H9 (cell line): ENCODE measurements at regions not wholly inside any gene's neighbourhood (a gene's known extent, or its start where the extent isn't known, plus 50 kb on each side); places are given as distances from the start of the nearest gene placed in this dataset.

ENCODE experiments used
- DNase-seq: peaks from one replicate; pipeline ENCODE4 v3.0.0-alpha.2; 2017
- H2AFZ ChIP-seq: one replicate; pipeline ENCODE4 v1.6.1; 2013; ENCODE audit warnings: mild to moderate bottlenecking, low read length, control low read depth, moderate library complexity
- H2AK5ac ChIP-seq: 2 replicates; pipeline ENCODE4 v1.6.1; 2013; ENCODE audit warnings: low read length, control low read depth, mixed read lengths; ENCODE audit not compliant: insufficient read length
- H2BK120ac ChIP-seq: one replicate; pipeline ENCODE4 v1.6.1; 2013; ENCODE audit warnings: low read depth, mild to moderate bottlenecking, low read length, control low read depth, inconsistent platforms; ENCODE audit not compliant: poor library complexity, severe bottlenecking
- H2BK12ac ChIP-seq: 2 replicates; pipeline ENCODE4 v1.6.1; 2013; ENCODE audit warnings: low read length, control low read depth, mixed read lengths, low read depth; ENCODE audit not compliant: insufficient read length
- H2BK15ac ChIP-seq: 2 replicates; pipeline ENCODE4 v1.6.1; 2013; ENCODE audit warnings: low read depth, low read length, control low read depth
- H2BK20ac ChIP-seq: one replicate; pipeline ENCODE4 v1.6.1; 2013; ENCODE audit warnings: low read depth, mild to moderate bottlenecking, low read length, control low read depth, inconsistent platforms; ENCODE audit not compliant: poor library complexity, severe bottlenecking
- H2BK5ac ChIP-seq: 2 replicates; pipeline ENCODE4 v1.6.1; 2013; ENCODE audit warnings: low read length, control low read depth, mixed read lengths; ENCODE audit not compliant: insufficient read length
- H3K14ac ChIP-seq: 2 replicates; pipeline ENCODE4 v1.6.1; 2013; ENCODE audit warnings: low read length, control low read depth; ENCODE audit not compliant: insufficient read depth
- H3K18ac ChIP-seq: 2 replicates; pipeline ENCODE4 v1.6.1; 2013; ENCODE audit warnings: low read depth, mild to moderate bottlenecking, mixed read lengths, low read length, control low read depth; ENCODE audit not compliant: insufficient read length
- H3K23ac ChIP-seq: 2 replicates; pipeline ENCODE4 v1.6.1; 2013; ENCODE audit warnings: low read length, control low read depth, mixed read lengths, low read depth; ENCODE audit not compliant: insufficient read length
- H3K23me2 ChIP-seq: 2 replicates; pipeline ENCODE4 v1.6.1; 2013; ENCODE audit warnings: low read depth, mild to moderate bottlenecking, mixed read lengths, low read length, control low read depth; ENCODE audit not compliant: insufficient read length, poor library complexity, severe bottlenecking
- H3K27ac ChIP-seq: 2 replicates; pipeline ENCODE4 v1.5.1; 2013; ENCODE audit warnings: low read length, control low read depth, mixed read lengths, low read depth; ENCODE audit not compliant: insufficient read length
- H3K27me3 ChIP-seq: 2 replicates; pipeline ENCODE4 v1.6.1; 2013; ENCODE audit warnings: low read length, control low read depth, inconsistent platforms; ENCODE audit not compliant: insufficient read depth
- H3K4ac ChIP-seq: 2 replicates; pipeline ENCODE4 v1.6.1; 2013; ENCODE audit warnings: low read depth, mild to moderate bottlenecking, control low read depth, inconsistent platforms, low read length, moderate library complexity
- H3K4me1 ChIP-seq: 2 replicates; pipeline ENCODE4 v1.6.1; 2013; ENCODE audit warnings: low read length, control low read depth, inconsistent platforms; ENCODE audit not compliant: insufficient read depth
- H3K4me2 ChIP-seq: 2 replicates; pipeline ENCODE4 v1.6.1; 2013; ENCODE audit warnings: low read length, control low read depth, mixed read lengths; ENCODE audit not compliant: insufficient read length, insufficient read depth
- H3K56ac ChIP-seq: 2 replicates; pipeline ENCODE4 v1.6.1; 2013; ENCODE audit warnings: low read depth, mild to moderate bottlenecking, mixed read lengths, low read length, control low read depth; ENCODE audit not compliant: insufficient read length
- H3K79me1 ChIP-seq: 2 replicates; pipeline ENCODE4 v1.6.1; 2013; ENCODE audit warnings: low read depth, mild to moderate bottlenecking, moderate library complexity, low read length, control low read depth, inconsistent platforms; ENCODE audit not compliant: insufficient read depth, poor library complexity, severe bottlenecking
- H3K79me2 ChIP-seq: 2 replicates; pipeline ENCODE4 v1.6.1; 2013; ENCODE audit warnings: low read length, control low read depth, inconsistent platforms; ENCODE audit not compliant: insufficient read depth
- H3K9ac ChIP-seq: 2 replicates; pipeline ENCODE4 v1.6.1; 2013; ENCODE audit warnings: low read length, control low read depth, mixed read lengths; ENCODE audit not compliant: insufficient read length; ENCODE audit errors: extremely low read depth
- H3K9me3 ChIP-seq: one replicate; pipeline ENCODE4 v1.6.1; 2013; ENCODE audit warnings: low read depth, low read length, inconsistent platforms; ENCODE audit not compliant: control insufficient read depth
- H3T11ph ChIP-seq: one replicate; pipeline ENCODE4 v1.6.1; 2013; ENCODE audit warnings: mild to moderate bottlenecking, low read length, control low read depth, inconsistent platforms
- H4K20me1 ChIP-seq: one replicate; pipeline ENCODE4 v1.6.1; 2013; ENCODE audit not compliant: control insufficient read depth, insufficient read length, insufficient read depth
- H4K5ac ChIP-seq: 2 replicates; pipeline ENCODE4 v1.6.1; 2013; ENCODE audit warnings: low read depth, mild to moderate bottlenecking, mixed read lengths, low read length, control low read depth; ENCODE audit not compliant: insufficient read length
- H4K8ac ChIP-seq: replicated peaks from 2 replicates; pipeline ENCODE4 v1.6.1; 2013; ENCODE audit warnings: low read length, control low read depth, mixed read lengths, low read depth; ENCODE audit not compliant: insufficient read length
- H4K91ac ChIP-seq: 2 replicates; pipeline ENCODE4 v1.6.1; 2013; ENCODE audit warnings: low read depth, mild to moderate bottlenecking, moderate library complexity, mixed read lengths, low read length, control low read depth; ENCODE audit not compliant: insufficient read length
- H3K27ac Mint-ChIP-seq, 3 experiments: 2 replicates in 2 of 3; 3 replicates in 1 of 3; pipeline ENCODE4 v1.8.0; 2020 to 2021; ENCODE audit warnings: mixed read lengths in 3 of 3, mild to moderate bottlenecking in 1 of 3, moderate library complexity in 1 of 3
- H3K27me3 Mint-ChIP-seq: 2 replicates; pipeline ENCODE4 v1.8.0; 2021; ENCODE audit warnings: low read depth, mild to moderate bottlenecking, moderate library complexity, mixed read lengths
- H3K36me3 Mint-ChIP-seq, 3 experiments: 2 replicates in 2 of 3; 3 replicates in 1 of 3; pipeline ENCODE4 v1.8.0; 2020 to 2021; ENCODE audit warnings: low read depth in 3 of 3, mixed read lengths in 3 of 3; ENCODE audit not compliant: insufficient read depth in 1 of 3
- H3K4me1 Mint-ChIP-seq, 2 experiments: 2 replicates each; pipeline ENCODE4 v1.8.0; 2020; ENCODE audit warnings: mixed read lengths in 2 of 2
- H3K4me3 Mint-ChIP-seq, 2 experiments: 2 replicates in 1 of 2; 3 replicates in 1 of 2; pipeline ENCODE4 v1.8.0; 2020 to 2021; ENCODE audit warnings: mild to moderate bottlenecking in 2 of 2, mixed read lengths in 2 of 2, moderate library complexity in 1 of 2
- H3K9me3 Mint-ChIP-seq, 2 experiments: 2 replicates in 1 of 2; 3 replicates in 1 of 2; pipeline ENCODE4 v1.8.0; 2020; ENCODE audit warnings: mild to moderate bottlenecking in 2 of 2, mixed read lengths in 2 of 2, moderate library complexity in 1 of 2
- CTCF ChIP-seq: fragments of 200-600 bp; sonication (generic); conservative IDR thresholded peaks from 3 replicates; pipeline ENCODE4 v1.8.0; 2021; ENCODE audit warnings: antibody characterized with exemption, mild to moderate bottlenecking
- WGBS: extraction: QIAGEN DNeasy Blood & Tissue Kit; methylation state at CpG from one replicate; pipeline ENCODE4 v1.1.7; 2013; ENCODE audit warnings: missing lambda C conversion rate, low lambda C conversion rate, mixed read lengths; ENCODE audit not compliant: insufficient read length; ENCODE audit errors: extremely low coverage; 5-methylcytosine and 5-hydroxymethylcytosine counted together

DNA sequence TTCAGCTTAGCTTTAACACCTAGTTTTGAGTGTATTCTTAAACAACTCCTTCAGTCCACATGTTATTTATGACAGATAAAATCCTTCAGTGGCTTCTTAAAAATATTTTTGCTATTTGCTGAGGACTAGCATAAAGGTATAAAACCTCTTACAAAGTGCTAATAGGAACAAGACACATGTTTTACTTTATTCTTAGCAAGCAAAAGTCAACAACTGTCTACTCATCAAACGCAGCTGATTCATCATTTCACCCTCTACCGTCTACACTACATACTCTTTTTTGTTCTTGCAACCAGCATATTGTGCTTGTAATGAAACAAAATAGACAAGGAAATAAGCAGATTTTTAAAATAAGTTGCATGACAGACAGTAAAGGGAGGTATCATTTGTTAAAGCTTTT, 319.7 kb downstream of the SNX13 start:
- Histone ChIP-seq H3K14ac (no peak overlapping the region), H3K4me2 (no peak overlapping the region), H2BK12ac (no peak overlapping the region), H3K79me1 (no peaks in the 10 kb centered on the region), H3K9me3 (no peaks in the 10 kb centered on the region), H4K5ac (no peak overlapping the region), H3K23ac (no peak overlapping the region), H3K9ac (no peak overlapping the region), H3K27ac (no peak overlapping the region), H4K91ac (no peak overlapping the region), H2BK120ac (no peak overlapping the region), H3K18ac (no peak overlapping the region), H3K79me2 (no peaks in the 10 kb centered on the region), H2AFZ (no peak overlapping the region), H3K56ac (no peak overlapping the region), H2BK15ac (no peak overlapping the region), H2AK5ac (no peak overlapping the region), H3K27me3 (no peaks in the 10 kb centered on the region), H3K4ac (no peak overlapping the region), H3K4me1 (no peaks in the 10 kb centered on the region), H3T11ph (no peak overlapping the region), H2BK5ac (no peak overlapping the region), H4K8ac (no peak overlapping the region), H2BK20ac (no peak overlapping the region), H3K23me2 (no peaks in the 10 kb centered on the region), H4K20me1 (no peaks in the 10 kb centered on the region)
- H3K27ac Mint-ChIP-seq, result no peak overlapping the region
- no peak for DNase-seq
- no peak overlapping the region for H3K4me3 Mint-ChIP-seq
- WGBS, result 100% methylated on average over 2 of the region's 2 CpGs
- peaks cover 7 to 13% of the 10 kb centered on the region in 2 experiments; a peak in 3 of 4 replicates for H3K4me1 Mint-ChIP-seq
- no peaks in the 10 kb centered on the region for H3K27me3 Mint-ChIP-seq
- no peaks in the 10 kb centered on the region for H3K36me3 Mint-ChIP-seq
- no peak for TF ChIP-seq CTCF
- no peaks in the 10 kb centered on the region for H3K9me3 Mint-ChIP-seq
